ENCODE measurements at regions not wholly inside any gene's neighbourhood (a gene's known extent, or its start where the extent isn't known, plus 50 kb on each side); places are given as distances from the start of the nearest gene placed in this dataset.

DNA sequence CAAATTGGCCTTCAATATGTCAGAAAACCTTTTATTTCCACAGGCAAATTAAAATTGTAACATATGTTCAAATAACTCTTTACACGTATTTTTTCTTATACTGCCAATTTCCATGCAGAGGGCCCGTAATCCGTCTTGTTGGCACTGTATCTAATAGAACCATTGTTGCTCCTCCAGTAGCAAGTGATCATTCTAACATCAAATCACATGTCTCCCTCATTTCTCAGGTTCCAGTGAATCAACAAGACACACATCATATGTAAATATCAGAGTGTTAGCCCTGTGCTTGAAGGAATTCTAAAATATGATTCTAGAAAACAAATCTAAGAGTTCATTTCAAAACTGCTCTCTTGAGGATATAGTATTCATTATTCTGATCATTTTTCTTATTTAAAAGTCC lies 834.3 kb downstream of the LRRTM4 start:
- ChIA-PET CTCF (no interaction called here), POLR2A (no interaction called here)
- H3K4me1 ChIP-seq (ENCODE audit: control insufficient read depth, insufficient read depth, low read length) = no peaks in the 10 kb centered on the region
- no TSS peak for BruUV-seq (replicated peaks)
- no peak for DNase-seq (ENCODE audit: low read depth, low spot score)
- intact Hi-C loops (cut with micrococcal nuclease; ENCODE audit: unreplicated experiment) = no loop called here
- no peak overlapping the region for H3K4me3 ChIP-seq (ENCODE audit: low read depth in 2 of 2, low read length in 2 of 2)
- no peaks in the 10 kb centered on the region for H3K36me3 ChIP-seq (ENCODE audit: control insufficient read depth, insufficient read depth, low read length)
- no peak overlapping the region for H3K27ac ChIP-seq (ENCODE audit: low read length)
- ATAC-seq = no peak
- in situ Hi-C loops (cut with HindIII; ENCODE audit: low pct_unique_long_range_greater_than_20kb, low sequenced_read_pairs) = no loop called here
- no peaks in the 10 kb centered on the region for H3K9me3 ChIP-seq (ENCODE audit: control insufficient read depth, insufficient read depth, low read depth, low read length)
- no peaks in the 10 kb centered on the region for H3K27me3 ChIP-seq (ENCODE audit: control insufficient read depth, insufficient read depth, low read length)
- no peak for TF ChIP-seq POLR2AphosphoS5 (IDR thresholded peaks at IDR 0.05; ENCODE audit: low read depth, low read length)
- TF ChIP-seq, protein P1, sequence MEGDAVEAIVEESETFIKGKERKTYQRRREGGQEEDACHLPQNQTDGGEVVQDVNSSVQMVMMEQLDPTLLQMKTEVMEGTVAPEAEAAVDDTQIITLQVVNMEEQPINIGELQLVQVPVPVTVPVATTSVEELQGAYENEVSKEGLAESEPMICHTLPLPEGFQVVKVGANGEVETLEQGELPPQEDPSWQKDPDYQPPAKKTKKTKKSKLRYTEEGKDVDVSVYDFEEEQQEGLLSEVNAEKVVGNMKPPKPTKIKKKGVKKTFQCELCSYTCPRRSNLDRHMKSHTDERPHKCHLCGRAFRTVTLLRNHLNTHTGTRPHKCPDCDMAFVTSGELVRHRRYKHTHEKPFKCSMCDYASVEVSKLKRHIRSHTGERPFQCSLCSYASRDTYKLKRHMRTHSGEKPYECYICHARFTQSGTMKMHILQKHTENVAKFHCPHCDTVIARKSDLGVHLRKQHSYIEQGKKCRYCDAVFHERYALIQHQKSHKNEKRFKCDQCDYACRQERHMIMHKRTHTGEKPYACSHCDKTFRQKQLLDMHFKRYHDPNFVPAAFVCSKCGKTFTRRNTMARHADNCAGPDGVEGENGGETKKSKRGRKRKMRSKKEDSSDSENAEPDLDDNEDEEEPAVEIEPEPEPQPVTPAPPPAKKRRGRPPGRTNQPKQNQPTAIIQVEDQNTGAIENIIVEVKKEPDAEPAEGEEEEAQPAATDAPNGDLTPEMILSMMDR (IDR thresholded peaks at IDR 0.05) = no peak
- no peak for TF ChIP-seq TCF7L2 (IDR thresholded peaks at IDR 0.05; ENCODE audit: low read depth, low read length)
- TF ChIP-seq, protein P2, sequence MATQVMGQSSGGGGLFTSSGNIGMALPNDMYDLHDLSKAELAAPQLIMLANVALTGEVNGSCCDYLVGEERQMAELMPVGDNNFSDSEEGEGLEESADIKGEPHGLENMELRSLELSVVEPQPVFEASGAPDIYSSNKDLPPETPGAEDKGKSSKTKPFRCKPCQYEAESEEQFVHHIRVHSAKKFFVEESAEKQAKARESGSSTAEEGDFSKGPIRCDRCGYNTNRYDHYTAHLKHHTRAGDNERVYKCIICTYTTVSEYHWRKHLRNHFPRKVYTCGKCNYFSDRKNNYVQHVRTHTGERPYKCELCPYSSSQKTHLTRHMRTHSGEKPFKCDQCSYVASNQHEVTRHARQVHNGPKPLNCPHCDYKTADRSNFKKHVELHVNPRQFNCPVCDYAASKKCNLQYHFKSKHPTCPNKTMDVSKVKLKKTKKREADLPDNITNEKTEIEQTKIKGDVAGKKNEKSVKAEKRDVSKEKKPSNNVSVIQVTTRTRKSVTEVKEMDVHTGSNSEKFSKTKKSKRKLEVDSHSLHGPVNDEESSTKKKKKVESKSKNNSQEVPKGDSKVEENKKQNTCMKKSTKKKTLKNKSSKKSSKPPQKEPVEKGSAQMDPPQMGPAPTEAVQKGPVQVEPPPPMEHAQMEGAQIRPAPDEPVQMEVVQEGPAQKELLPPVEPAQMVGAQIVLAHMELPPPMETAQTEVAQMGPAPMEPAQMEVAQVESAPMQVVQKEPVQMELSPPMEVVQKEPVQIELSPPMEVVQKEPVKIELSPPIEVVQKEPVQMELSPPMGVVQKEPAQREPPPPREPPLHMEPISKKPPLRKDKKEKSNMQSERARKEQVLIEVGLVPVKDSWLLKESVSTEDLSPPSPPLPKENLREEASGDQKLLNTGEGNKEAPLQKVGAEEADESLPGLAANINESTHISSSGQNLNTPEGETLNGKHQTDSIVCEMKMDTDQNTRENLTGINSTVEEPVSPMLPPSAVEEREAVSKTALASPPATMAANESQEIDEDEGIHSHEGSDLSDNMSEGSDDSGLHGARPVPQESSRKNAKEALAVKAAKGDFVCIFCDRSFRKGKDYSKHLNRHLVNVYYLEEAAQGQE (IDR thresholded peaks at IDR 0.05; ENCODE audit: insufficient read depth in 1 of 2, low read depth in 2 of 2, low read length in 1 of 2) = no peak
- TF ChIP-seq SIN3A (IDR thresholded peaks at IDR 0.05; ENCODE audit: borderline replicate concordance, insufficient read depth, low read depth, low read length) = no peak

DNA sequence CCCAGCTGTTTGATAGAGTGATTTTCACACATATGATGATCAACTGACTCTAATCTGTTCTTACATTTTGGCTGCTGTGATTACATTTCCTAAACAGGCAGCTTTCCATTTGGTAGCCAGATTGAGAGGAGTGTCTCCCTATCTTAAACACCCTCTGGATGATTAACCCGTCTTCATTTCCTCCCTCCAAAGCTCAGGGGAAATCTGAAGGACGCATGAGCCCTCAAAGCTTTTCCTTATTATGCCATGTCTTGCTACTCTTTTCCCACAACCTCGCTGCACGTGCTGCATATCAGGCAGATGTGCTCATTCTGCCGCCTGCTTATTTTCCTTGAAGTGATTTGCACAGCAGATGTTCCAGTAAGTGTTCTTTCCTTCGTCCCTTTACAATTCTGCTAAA lies 837.4 kb downstream of the LRRTM4 start:
- in situ Hi-C loops (cut with HindIII; ENCODE audit: low pct_unique_long_range_greater_than_20kb, low sequenced_read_pairs) = no loop called here
- POLR2A ChIA-PET = no interaction called here
- no peaks in the 10 kb centered on the region for H3K4me1 ChIP-seq (ENCODE audit: control insufficient read depth, insufficient read depth, low read length)
- ATAC-seq = no peak
- no peaks in the 10 kb centered on the region for H3K36me3 ChIP-seq (ENCODE audit: control insufficient read depth, insufficient read depth, low read length)
- no peak overlapping the region for H3K27ac ChIP-seq (ENCODE audit: low read length)
- DNase-seq (ENCODE audit: low read depth, low spot score) = no peak
- BruUV-seq (replicated peaks) = no TSS peak
- H3K4me3 ChIP-seq (ENCODE audit: low read depth in 2 of 2, low read length in 2 of 2) = no peak overlapping the region
- CTCF ChIA-PET = no interaction called here
- TF ChIP-seq, protein P1 (IDR thresholded peaks at IDR 0.05) = no peak
- no peak for TF ChIP-seq TCF7L2 (IDR thresholded peaks at IDR 0.05; ENCODE audit: low read depth, low read length)
- TF ChIP-seq, protein P2 (IDR thresholded peaks at IDR 0.05; ENCODE audit: insufficient read depth in 1 of 2, low read depth in 2 of 2, low read length in 1 of 2) = no peak
- no peak for TF ChIP-seq POLR2AphosphoS5 (IDR thresholded peaks at IDR 0.05; ENCODE audit: low read depth, low read length)
- TF ChIP-seq SIN3A (IDR thresholded peaks at IDR 0.05; ENCODE audit: borderline replicate concordance, insufficient read depth, low read depth, low read length) = no peak
- intact Hi-C loops (cut with micrococcal nuclease; ENCODE audit: unreplicated experiment) = no loop called here
- H3K9me3 ChIP-seq (ENCODE audit: control insufficient read depth, insufficient read depth, low read depth, low read length) = no peaks in the 10 kb centered on the region
- no peaks in the 10 kb centered on the region for H3K27me3 ChIP-seq (ENCODE audit: control insufficient read depth, insufficient read depth, low read length)

All from Panc1 (cell line).